OCI-LY3 (cell line): ENCODE measurements at regions not wholly inside any gene's neighbourhood (a gene's known extent, or its start where the extent isn't known, plus 50 kb on each side); places are given as distances from the start of the nearest gene placed in this dataset.

Experiments
- H2AFZ ChIP-seq: fragments of 200-600, 300-600 bp; shearing (Covaris generic); 2 replicates; pipeline ENCODE4 v1.6.0; 2014; ENCODE audit warnings: antibody characterized with exemption, low read depth, low read length
- H3K27ac ChIP-seq: fragments of 200-600, 300-600 bp; sonication (generic); 2 replicates; pipeline ENCODE4 v1.5.1; 2014; ENCODE audit warnings: mild to moderate bottlenecking, low read length, moderate library complexity, mixed read lengths
- H3K27me3 ChIP-seq: fragments of 200-600, 300-600 bp; sonication (generic); 2 replicates; pipeline ENCODE4 v1.6.1; 2014; ENCODE audit warnings: low read depth, low read length, mixed read lengths
- H3K36me3 ChIP-seq: fragments of 200-600, 300-600 bp; sonication (generic); replicated peaks from 2 replicates; pipeline ENCODE3; 2014; ENCODE audit warnings: low read depth, low read length, mixed read lengths
- H3K4me1 ChIP-seq: fragments of 300-600, 200-600 bp; sonication (generic); 2 replicates; pipeline ENCODE4 v1.6.1; 2014; ENCODE audit warnings: low read length, mixed read lengths
- H3K4me2 ChIP-seq: fragments of 200-600, 300-600 bp; sonication (generic); 2 replicates; pipeline ENCODE4 v1.6.1; 2014; ENCODE audit warnings: low read length, mixed read lengths
- H3K4me3 ChIP-seq: fragments of 300-600, 200-600 bp; sonication (generic); 2 replicates; pipeline ENCODE4 v1.5.1; 2014; ENCODE audit warnings: antibody characterized with exemption, mild to moderate bottlenecking, low read length, moderate library complexity
- H3K79me2 ChIP-seq: fragments of 300-600, 200-600 bp; shearing (Covaris generic); 2 replicates; pipeline ENCODE4 v1.6.1; 2014; ENCODE audit warnings: mild to moderate bottlenecking, low read length, mixed read lengths
- H3K9ac ChIP-seq: fragments of 300-600, 200-600 bp; shearing (Covaris generic); 2 replicates; pipeline ENCODE4 v1.6.0; 2014; ENCODE audit warnings: mild to moderate bottlenecking, low read length, moderate library complexity
- H3K9me3 ChIP-seq: fragments of 200-600, 300-600 bp; shearing (Covaris generic); 2 replicates; pipeline ENCODE4 v1.6.1; 2014; ENCODE audit warnings: low read length, mixed read lengths; ENCODE audit not compliant: insufficient read depth
- H4K20me1 ChIP-seq: fragments of 200-600, 300-600 bp; sonication (generic); 2 replicates; pipeline ENCODE4 v1.6.1; 2016; ENCODE audit warnings: low read length, mixed read lengths; ENCODE audit not compliant: insufficient read depth
- EZH2phosphoT487 ChIP-seq: fragments of 200-600 bp; shearing (Covaris generic); IDR thresholded peaks from 2 replicates; pipeline ENCODE4 v1.6.1; 2018; ENCODE audit warnings: antibody characterized with exemption, mixed run types, low read depth
- TF ChIP-seq, protein P1 (sequence below): fragments of 200-600, 300-600 bp; sonication (generic); IDR thresholded peaks from 2 replicates; pipeline ENCODE4 v1.5.1; 2014; ENCODE audit warnings: antibody characterized with exemption, low read length, low read depth

DNA sequence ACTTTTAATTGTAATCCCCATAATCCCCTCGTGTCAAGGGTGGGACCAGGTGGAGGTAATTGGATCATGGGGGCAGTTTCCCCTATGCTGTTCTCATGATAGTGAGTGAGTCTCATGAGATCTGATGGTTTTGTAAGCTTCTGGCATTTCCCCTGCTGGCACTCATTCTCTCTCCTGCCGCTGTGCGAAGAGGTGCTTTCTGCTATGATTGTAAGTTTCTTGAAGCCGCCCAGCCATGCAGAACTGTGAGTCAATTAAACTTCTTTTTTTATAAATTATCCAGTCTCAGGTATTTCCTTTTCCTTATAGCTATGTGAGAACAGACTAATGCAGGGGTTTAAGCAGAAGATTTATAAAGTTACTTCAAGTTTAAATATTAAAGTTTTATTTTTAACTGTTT, 655.2 kb downstream of the EPHA4 start:
- H4K20me1 ChIP-seq, result no peaks in the 10 kb centered on the region
- TF ChIP-seq EZH2phosphoT487, result no peak
- TF ChIP-seq, protein P1, sequence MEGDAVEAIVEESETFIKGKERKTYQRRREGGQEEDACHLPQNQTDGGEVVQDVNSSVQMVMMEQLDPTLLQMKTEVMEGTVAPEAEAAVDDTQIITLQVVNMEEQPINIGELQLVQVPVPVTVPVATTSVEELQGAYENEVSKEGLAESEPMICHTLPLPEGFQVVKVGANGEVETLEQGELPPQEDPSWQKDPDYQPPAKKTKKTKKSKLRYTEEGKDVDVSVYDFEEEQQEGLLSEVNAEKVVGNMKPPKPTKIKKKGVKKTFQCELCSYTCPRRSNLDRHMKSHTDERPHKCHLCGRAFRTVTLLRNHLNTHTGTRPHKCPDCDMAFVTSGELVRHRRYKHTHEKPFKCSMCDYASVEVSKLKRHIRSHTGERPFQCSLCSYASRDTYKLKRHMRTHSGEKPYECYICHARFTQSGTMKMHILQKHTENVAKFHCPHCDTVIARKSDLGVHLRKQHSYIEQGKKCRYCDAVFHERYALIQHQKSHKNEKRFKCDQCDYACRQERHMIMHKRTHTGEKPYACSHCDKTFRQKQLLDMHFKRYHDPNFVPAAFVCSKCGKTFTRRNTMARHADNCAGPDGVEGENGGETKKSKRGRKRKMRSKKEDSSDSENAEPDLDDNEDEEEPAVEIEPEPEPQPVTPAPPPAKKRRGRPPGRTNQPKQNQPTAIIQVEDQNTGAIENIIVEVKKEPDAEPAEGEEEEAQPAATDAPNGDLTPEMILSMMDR, result no peak
- no peaks in the 10 kb centered on the region for H3K36me3 ChIP-seq
- no peak overlapping the region for H3K4me3 ChIP-seq
- H3K27me3 ChIP-seq, result no peaks in the 10 kb centered on the region
- H3K4me1 ChIP-seq, result no peaks in the 10 kb centered on the region
- no peaks in the 10 kb centered on the region for H3K9me3 ChIP-seq
- H3K4me2 ChIP-seq, result no peak overlapping the region
- no peaks in the 10 kb centered on the region for H3K79me2 ChIP-seq
- H2AFZ ChIP-seq, result no peak overlapping the region
- H3K27ac ChIP-seq, result no peak overlapping the region
- H3K9ac ChIP-seq, result no peak overlapping the region

DNA sequence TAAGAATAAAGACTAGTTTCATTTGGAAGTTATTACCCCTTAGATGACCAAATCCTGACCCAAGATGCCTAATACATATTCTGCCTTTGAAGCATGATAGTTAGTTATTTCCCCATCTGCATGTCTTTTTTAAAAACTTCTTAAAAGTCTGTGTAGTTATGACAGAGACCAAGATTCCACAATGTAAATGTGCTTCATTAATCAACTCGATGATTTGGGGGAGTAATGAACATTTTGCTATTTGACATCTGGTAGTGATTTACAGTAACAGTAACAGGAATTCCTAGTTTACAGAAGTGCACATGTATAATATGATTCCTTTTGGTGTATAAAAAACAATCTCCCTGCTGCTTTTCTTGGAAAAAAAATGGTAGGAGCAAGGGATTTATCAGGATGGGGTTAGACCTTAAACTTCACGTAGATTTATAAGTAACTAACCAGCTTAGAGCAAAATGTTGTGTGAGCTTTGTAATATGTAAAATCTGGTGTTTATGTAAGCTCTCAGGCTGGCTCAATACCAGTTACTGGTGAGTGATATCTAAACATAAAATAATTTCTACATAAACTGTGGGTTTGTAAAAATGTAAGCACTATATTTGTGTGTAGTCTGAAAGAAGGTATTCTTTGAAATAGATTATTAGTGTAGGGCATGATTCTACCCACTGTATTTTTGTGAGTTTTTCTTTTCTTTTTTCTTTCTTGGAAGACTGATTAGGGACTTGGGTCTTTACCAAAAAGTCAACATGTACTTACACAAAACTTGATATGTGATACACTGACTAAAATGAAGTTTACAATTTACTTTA, 641.6 kb downstream of the EPHA4 start:
- Histone ChIP-seq H3K4me1 (peaks cover 4% of the 10 kb centered on the region), H3K36me3 (no peaks in the 10 kb centered on the region), H3K4me2 (no peak overlapping the region), H3K27ac (no peak overlapping the region), H2AFZ (no peak overlapping the region), H4K20me1 (no peaks in the 10 kb centered on the region), H3K9me3 (no peaks in the 10 kb centered on the region), H3K27me3 (no peaks in the 10 kb centered on the region), H3K9ac (no peak overlapping the region), H3K4me3 (no peak overlapping the region), H3K79me2 (no peaks in the 10 kb centered on the region)
- TF ChIP-seq EZH2phosphoT487, result no peak
- TF ChIP-seq, protein P1, result no peak

DNA sequence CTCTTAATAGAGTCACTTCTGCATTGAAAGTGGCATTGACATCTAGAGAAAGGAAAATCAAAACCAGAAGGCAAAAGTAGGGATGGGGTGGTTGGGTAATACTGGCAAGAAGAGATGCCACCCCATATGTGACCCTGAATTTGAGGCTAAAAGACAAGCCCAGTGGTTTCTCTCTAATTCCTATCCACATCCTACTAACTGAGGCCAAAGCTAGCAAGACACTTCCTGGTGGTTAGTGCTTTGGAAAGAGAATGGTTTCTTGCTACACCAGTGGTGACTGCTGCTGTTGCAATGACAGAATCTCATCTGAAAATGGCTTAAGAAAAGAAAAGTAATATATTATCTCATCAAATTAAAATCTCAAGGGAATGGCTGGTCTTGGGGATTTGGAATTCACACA, 640.6 kb downstream of the EPHA4 start:
- no peaks in the 10 kb centered on the region for H3K79me2 ChIP-seq
- no peaks in the 10 kb centered on the region for H4K20me1 ChIP-seq
- no peak overlapping the region for H3K4me3 ChIP-seq
- TF ChIP-seq EZH2phosphoT487, result no peak
- TF ChIP-seq, protein P1, result no peak
- H3K36me3 ChIP-seq, result no peaks in the 10 kb centered on the region
- no peaks in the 10 kb centered on the region for H3K27me3 ChIP-seq
- peaks cover 14% of the 10 kb centered on the region for H3K4me1 ChIP-seq
- H2AFZ ChIP-seq, result no peak overlapping the region
- H3K9me3 ChIP-seq, result no peaks in the 10 kb centered on the region
- H3K4me2 ChIP-seq, result no peak overlapping the region
- no peak overlapping the region for H3K27ac ChIP-seq
- no peak overlapping the region for H3K9ac ChIP-seq

DNA sequence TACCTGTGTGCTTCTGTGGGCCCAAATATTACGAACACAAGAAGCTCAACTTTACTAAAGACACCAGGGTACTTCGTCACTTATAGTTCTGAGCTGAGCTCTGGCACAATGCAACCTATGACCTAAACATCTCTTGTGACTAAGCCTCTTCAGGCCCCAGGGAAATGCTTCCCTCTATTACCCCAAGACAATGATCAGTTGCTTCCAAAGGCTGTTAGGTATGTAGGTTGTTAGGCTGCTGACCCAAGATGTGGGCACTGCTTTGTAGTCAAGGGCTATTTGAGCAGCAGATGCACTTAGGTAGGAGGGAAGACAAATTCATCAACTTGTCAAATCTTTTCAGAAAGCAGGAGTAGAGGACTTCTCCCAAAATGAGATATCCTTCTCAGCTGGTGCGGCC, 640.1 kb downstream of the EPHA4 start:
- peaks cover 20% of the 10 kb centered on the region for H3K4me1 ChIP-seq
- TF ChIP-seq, protein P1, result no peak
- TF ChIP-seq EZH2phosphoT487, result no peak
- no peaks in the 10 kb centered on the region for H4K20me1 ChIP-seq
- H3K4me2 ChIP-seq, result no peak overlapping the region
- H3K27ac ChIP-seq, result no peak overlapping the region
- H3K9ac ChIP-seq, result no peak overlapping the region
- H3K4me3 ChIP-seq, result no peak overlapping the region
- H3K36me3 ChIP-seq, result no peaks in the 10 kb centered on the region
- H3K79me2 ChIP-seq, result no peaks in the 10 kb centered on the region
- no peaks in the 10 kb centered on the region for H3K9me3 ChIP-seq
- H2AFZ ChIP-seq, result no peak overlapping the region
- H3K27me3 ChIP-seq, result no peaks in the 10 kb centered on the region
